ENCODE measurements at regions not wholly inside any gene's neighbourhood (a gene's known extent, or its start where the extent isn't known, plus 50 kb on each side); places are given as distances from the start of the nearest gene placed in this dataset.

- H3K27ac ChIP-seq (ENCODE audit: extremely low read length, insufficient read depth, low read length): no peak overlapping the region
- no peaks in the 10 kb centered on the region for H3K27me3 ChIP-seq (ENCODE audit: control insufficient read depth in 1 of 2, insufficient read depth in 2 of 2, low read length in 2 of 2)
- H3K4me2 ChIP-seq (ENCODE audit: low read depth, low read length): no peak overlapping the region
- H3K4me3 ChIP-seq (replicated peaks in 1 of 3; ENCODE audit: insufficient read depth in 1 of 3, low read depth in 2 of 3, low read length in 3 of 3): no peak overlapping the region
- no peaks in the 10 kb centered on the region for H3K79me2 ChIP-seq (ENCODE audit: insufficient read depth, low read length)
- ATAC-seq (no peak), FAIRE-seq (no peak), DNase-seq (ENCODE audit: low spot score) (no peak)
- H3K4me1 ChIP-seq (ENCODE audit: insufficient read depth, low read length): no peaks in the 10 kb centered on the region
- ChIA-PET POLR2A (no interaction called here), CTCF (ENCODE audit: low intra/inter-chr PET ratio, low total read pairs) (no interaction called here)
- 100% methylated on average over 5 of the region's 6 CpGs for WGBS (ENCODE audit: low lambda C conversion rate)
- no peaks in the 10 kb centered on the region for H4K20me1 ChIP-seq (ENCODE audit: insufficient read depth, low read length)
- in situ Hi-C loops (cut with HindIII; ENCODE audit: extremely low pct_ligation_motif_present, low pct_unique_long_range_greater_than_20kb): no loop called here
- no peaks in the 10 kb centered on the region for H3K9me3 ChIP-seq (ENCODE audit: low read length)
- no peak for TF ChIP-seq FOXC1 (CRISPR knock-in tag; IDR thresholded peaks at IDR 0.05; ENCODE audit: borderline replicate concordance)
- TF ChIP-seq, protein P1, sequence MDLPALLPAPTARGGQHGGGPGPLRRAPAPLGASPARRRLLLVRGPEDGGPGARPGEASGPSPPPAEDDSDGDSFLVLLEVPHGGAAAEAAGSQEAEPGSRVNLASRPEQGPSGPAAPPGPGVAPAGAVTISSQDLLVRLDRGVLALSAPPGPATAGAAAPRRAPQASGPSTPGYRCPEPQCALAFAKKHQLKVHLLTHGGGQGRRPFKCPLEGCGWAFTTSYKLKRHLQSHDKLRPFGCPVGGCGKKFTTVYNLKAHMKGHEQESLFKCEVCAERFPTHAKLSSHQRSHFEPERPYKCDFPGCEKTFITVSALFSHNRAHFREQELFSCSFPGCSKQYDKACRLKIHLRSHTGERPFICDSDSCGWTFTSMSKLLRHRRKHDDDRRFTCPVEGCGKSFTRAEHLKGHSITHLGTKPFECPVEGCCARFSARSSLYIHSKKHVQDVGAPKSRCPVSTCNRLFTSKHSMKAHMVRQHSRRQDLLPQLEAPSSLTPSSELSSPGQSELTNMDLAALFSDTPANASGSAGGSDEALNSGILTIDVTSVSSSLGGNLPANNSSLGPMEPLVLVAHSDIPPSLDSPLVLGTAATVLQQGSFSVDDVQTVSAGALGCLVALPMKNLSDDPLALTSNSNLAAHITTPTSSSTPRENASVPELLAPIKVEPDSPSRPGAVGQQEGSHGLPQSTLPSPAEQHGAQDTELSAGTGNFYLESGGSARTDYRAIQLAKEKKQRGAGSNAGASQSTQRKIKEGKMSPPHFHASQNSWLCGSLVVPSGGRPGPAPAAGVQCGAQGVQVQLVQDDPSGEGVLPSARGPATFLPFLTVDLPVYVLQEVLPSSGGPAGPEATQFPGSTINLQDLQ (CRISPR knock-in tag; IDR thresholded peaks at IDR 0.05): no peak
- no peak for TF ChIP-seq ZFP82 (CRISPR knock-in tag; IDR thresholded peaks at IDR 0.05; ENCODE audit: borderline replicate concordance)
- no peak for TF ChIP-seq SMARCE1 (IDR thresholded peaks at IDR 0.05; ENCODE audit: borderline replicate concordance)
- no peak for TF ChIP-seq BORCS8-MEF2B (CRISPR knock-in tag; IDR thresholded peaks at IDR 0.05)
- H3K36me3 ChIP-seq (replicated peaks in 1 of 2; ENCODE audit: control insufficient read depth in 1 of 2, insufficient read depth in 2 of 2, low read length in 2 of 2): no peaks in the 10 kb centered on the region
- H3K9ac ChIP-seq (ENCODE audit: insufficient read depth, low read depth, low read length): no peak overlapping the region
- intact Hi-C loops (cut with micrococcal nuclease; ENCODE audit: unreplicated experiment): no loop called here
- BruUV-seq (replicated peaks): no TSS peak
- H2AFZ ChIP-seq (ENCODE audit: low read length): no peak overlapping the region
Observed at GRCh38 chr5:116381201-116381600, 193.4 kb downstream of the SEMA6A start.

DNA sequence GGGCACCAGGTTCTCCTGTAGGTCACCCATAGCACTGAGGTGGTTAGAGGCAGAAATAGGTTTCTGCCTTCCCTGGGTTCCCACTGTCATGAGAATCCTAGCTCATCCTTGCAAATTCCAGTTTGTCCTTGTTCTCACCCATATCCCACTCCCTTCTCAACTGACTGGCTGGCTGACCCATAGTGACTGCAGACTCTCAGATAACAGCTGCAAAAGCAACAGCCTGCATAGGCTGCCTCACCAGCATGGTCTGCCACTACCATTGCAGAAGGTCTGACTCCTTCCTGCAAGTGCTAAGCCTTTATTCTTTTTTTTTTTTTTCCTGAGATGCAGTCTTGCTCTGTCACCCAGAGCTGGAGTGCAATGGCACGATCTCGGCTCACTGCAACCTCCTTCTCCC is 194.0 kb downstream of the SEMA6A start:
- 98% methylated on average over 2 of the region's 2 CpGs for WGBS (ENCODE audit: low lambda C conversion rate)
- POLR2A ChIA-PET: no interaction called here
- Histone ChIP-seq H3K9me3 (ENCODE audit: low read length) (no peaks in the 10 kb centered on the region), H3K79me2 (ENCODE audit: insufficient read depth, low read length) (no peaks in the 10 kb centered on the region), H3K9ac (ENCODE audit: insufficient read depth, low read depth, low read length) (no peak overlapping the region), H4K20me1 (ENCODE audit: insufficient read depth, low read length) (no peaks in the 10 kb centered on the region), H3K4me2 (ENCODE audit: low read depth, low read length) (no peak overlapping the region), H3K4me1 (ENCODE audit: insufficient read depth, low read length) (no peaks in the 10 kb centered on the region), H3K27me3 (ENCODE audit: control insufficient read depth in 1 of 2, insufficient read depth in 2 of 2, low read length in 2 of 2) (no peaks in the 10 kb centered on the region), H3K27ac (ENCODE audit: extremely low read length, insufficient read depth, low read length) (no peak overlapping the region), H2AFZ (ENCODE audit: low read length) (no peak overlapping the region), H3K4me3 (replicated peaks in 1 of 3; ENCODE audit: insufficient read depth in 1 of 3, low read depth in 2 of 3, low read length in 3 of 3) (no peak overlapping the region), H3K36me3 (replicated peaks in 1 of 2; ENCODE audit: control insufficient read depth in 1 of 2, insufficient read depth in 2 of 2, low read length in 2 of 2) (no peaks in the 10 kb centered on the region)
- intact Hi-C loops (cut with micrococcal nuclease; ENCODE audit: unreplicated experiment): no loop called here
- FAIRE-seq (no peak), ATAC-seq (no peak), DNase-seq (ENCODE audit: low spot score) (no peak)
- in situ Hi-C loops (cut with HindIII; ENCODE audit: extremely low pct_ligation_motif_present, low pct_unique_long_range_greater_than_20kb): no loop called here
- BruUV-seq (replicated peaks): no TSS peak
- CTCF ChIA-PET (ENCODE audit: low intra/inter-chr PET ratio, low total read pairs): no interaction called here
- TF ChIP-seq CENPX (CRISPR knock-in tag; IDR thresholded peaks at IDR 0.05) (no peak), DR1 (CRISPR knock-in tag; IDR thresholded peaks at IDR 0.05) (no peak), ZNF446 (CRISPR knock-in tag; IDR thresholded peaks at IDR 0.05) (no peak), BRCA1 (CRISPR knock-in tag; IDR thresholded peaks at IDR 0.05) (no peak), SMAD1 (CRISPR knock-in tag; IDR thresholded peaks at IDR 0.05; ENCODE audit: borderline replicate concordance, low read depth) (no peak), NCOA5 (CRISPR knock-in tag; IDR thresholded peaks at IDR 0.05) (no peak), ZNF792 (CRISPR knock-in tag; IDR thresholded peaks at IDR 0.05) (no peak), IRF1 (CRISPR knock-in tag; IDR thresholded peaks at IDR 0.05; ENCODE audit: low read depth) (no peak), ONECUT2 (CRISPR knock-in tag; IDR thresholded peaks at IDR 0.05) (no peak), HOXA7 (CRISPR knock-in tag; IDR thresholded peaks at IDR 0.05) (no peak), SP4 (CRISPR knock-in tag; IDR thresholded peaks at IDR 0.05) (no peak), MXI1 (IDR thresholded peaks at IDR 0.05; ENCODE audit: borderline replicate concordance, low read depth, low read length) (no peak), ZNF768 (CRISPR knock-in tag; IDR thresholded peaks at IDR 0.05) (no peak)
- TF ChIP-seq, protein P2, sequence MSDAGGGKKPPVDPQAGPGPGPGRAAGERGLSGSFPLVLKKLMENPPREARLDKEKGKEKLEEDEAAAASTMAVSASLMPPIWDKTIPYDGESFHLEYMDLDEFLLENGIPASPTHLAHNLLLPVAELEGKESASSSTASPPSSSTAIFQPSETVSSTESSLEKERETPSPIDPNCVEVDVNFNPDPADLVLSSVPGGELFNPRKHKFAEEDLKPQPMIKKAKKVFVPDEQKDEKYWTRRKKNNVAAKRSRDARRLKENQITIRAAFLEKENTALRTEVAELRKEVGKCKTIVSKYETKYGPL (CRISPR knock-in tag; IDR thresholded peaks at IDR 0.05): no peak
